Activated T-cell treated with anti-CD3 and anti-CD28 coated beads, Interleukin-2, amount 50 U/mL, for 4 hours (primary cell): ENCODE measurements at regions not wholly inside any gene's neighbourhood (a gene's known extent, or its start where the extent isn't known, plus 50 kb on each side); places are given as distances from the start of the nearest gene placed in this dataset.
"Not testable (repeated sequence)": the region's sequence is repeated elsewhere in the genome, so short reads cannot be mapped to it uniquely, and the experiment has no call there.

Experiments
- ATAC-seq, 2 donors: fragments of 200-7000 bp; cut with Tn5 transposase; one replicate each; pipeline ENCODE4 v1.10.0; 2021
- DNase-seq: peaks from one replicate; pipeline ENCODE4 v3.0.0-alpha.2; 2020
- H3K27me3 Mint-ChIP-seq: one replicate; pipeline ENCODE4 v1.8.0; 2021; ENCODE audit warnings: low read depth, mixed read lengths
- H3K36me3 Mint-ChIP-seq: one replicate; pipeline ENCODE4 v1.8.0; 2022; ENCODE audit warnings: mixed read lengths; ENCODE audit not compliant: insufficient read depth
- H3K4me1 Mint-ChIP-seq: one replicate; pipeline ENCODE4 v1.8.0; 2021; ENCODE audit warnings: low read depth, mixed read lengths
- H3K4me3 Mint-ChIP-seq: one replicate; pipeline ENCODE4 v1.8.0; 2021; ENCODE audit warnings: mild to moderate bottlenecking, moderate library complexity, mixed read lengths
- H3K9me3 Mint-ChIP-seq: one replicate; pipeline ENCODE4 v1.8.0; 2021; ENCODE audit warnings: mixed read lengths

GRCh38 chr13:80680786-80681366 lies 339.9 kb upstream of the SPRY2 start:
- Mint-ChIP-seq H3K4me1 (no peaks in the 10 kb centered on the region), H3K4me3 (no peak overlapping the region), H3K27me3 (peaks cover 1% of the 10 kb centered on the region), H3K36me3 (no peaks in the 10 kb centered on the region), H3K9me3 (peaks cover 20% of the 10 kb centered on the region)
- ATAC-seq (no peak), DNase-seq (no peak)

GRCh38 chr13:80679423-80679822 lies 338.5 kb upstream of the SPRY2 start:
- H3K36me3 Mint-ChIP-seq = no peaks in the 10 kb centered on the region
- no peak for DNase-seq
- H3K27me3 Mint-ChIP-seq = peaks cover 1% of the 10 kb centered on the region
- H3K4me1 Mint-ChIP-seq = no peaks in the 10 kb centered on the region
- peaks cover 20% of the 10 kb centered on the region for H3K9me3 Mint-ChIP-seq
- ATAC-seq = no peak
- H3K4me3 Mint-ChIP-seq = no peak overlapping the region

- Mint-ChIP-seq H3K9me3 (peaks cover 19% of the 10 kb centered on the region), H3K4me3 (no peak overlapping the region), H3K4me1 (no peaks in the 10 kb centered on the region), H3K36me3 (no peaks in the 10 kb centered on the region), H3K27me3 (no peaks in the 10 kb centered on the region)
- DNase-seq (no peak), ATAC-seq (no peak)
These were observed 336.3 kb upstream of the SPRY2 start for GRCh38 chr13:80677227-80677626.

- H3K4me3 Mint-ChIP-seq, ATAC-seq, H3K27me3 Mint-ChIP-seq, DNase-seq, H3K36me3 Mint-ChIP-seq, H3K4me1 Mint-ChIP-seq: not testable (repeated sequence)
- H3K9me3 Mint-ChIP-seq = peaks cover 16% of the 10 kb centered on the region
These were observed 334.5 kb upstream of the SPRY2 start for GRCh38 chr13:80675442-80675841.

- ATAC-seq (no peak), DNase-seq (no peak)
- no peak overlapping the region for H3K4me3 Mint-ChIP-seq
- H3K36me3 Mint-ChIP-seq = no peaks in the 10 kb centered on the region
- peaks cover 7% of the 10 kb centered on the region for H3K9me3 Mint-ChIP-seq
- no peaks in the 10 kb centered on the region for H3K27me3 Mint-ChIP-seq
- no peaks in the 10 kb centered on the region for H3K4me1 Mint-ChIP-seq
These were observed 330.8 kb upstream of the SPRY2 start for GRCh38 chr13:80671773-80672172.

GRCh38 chr13:80669112-80669511 lies 328.2 kb upstream of the SPRY2 start:
- ATAC-seq = no peak
- H3K27me3 Mint-ChIP-seq = no peaks in the 10 kb centered on the region
- peaks cover 7% of the 10 kb centered on the region for H3K9me3 Mint-ChIP-seq
- no peak overlapping the region for H3K4me3 Mint-ChIP-seq
- no peaks in the 10 kb centered on the region for H3K36me3 Mint-ChIP-seq
- no peak for DNase-seq
- H3K4me1 Mint-ChIP-seq = no peaks in the 10 kb centered on the region

GRCh38 chr13:80668452-80668851 lies 327.5 kb upstream of the SPRY2 start:
- no peak for ATAC-seq
- Mint-ChIP-seq H3K27me3 (no peaks in the 10 kb centered on the region), H3K36me3 (no peaks in the 10 kb centered on the region), H3K4me1 (no peaks in the 10 kb centered on the region), H3K4me3 (no peak overlapping the region), H3K9me3 (peaks cover 7% of the 10 kb centered on the region)
- no peak for DNase-seq

- Mint-ChIP-seq H3K9me3 (peaks cover 3% of the 10 kb centered on the region), H3K4me3 (no peak overlapping the region), H3K4me1 (no peaks in the 10 kb centered on the region), H3K27me3 (no peaks in the 10 kb centered on the region), H3K36me3 (no peaks in the 10 kb centered on the region)
- DNase-seq (no peak), ATAC-seq (no peak)
These were observed 326.0 kb upstream of the SPRY2 start for GRCh38 chr13:80666782-80667552.

GRCh38 chr13:80665792-80666333 lies 324.9 kb upstream of the SPRY2 start:
- H3K9me3 Mint-ChIP-seq = peaks cover 3% of the 10 kb centered on the region
- no peaks in the 10 kb centered on the region for H3K27me3 Mint-ChIP-seq
- no peaks in the 10 kb centered on the region for H3K36me3 Mint-ChIP-seq
- DNase-seq = no peak
- H3K4me3 Mint-ChIP-seq = no peak overlapping the region
- no peaks in the 10 kb centered on the region for H3K4me1 Mint-ChIP-seq
- no peak for ATAC-seq

- Mint-ChIP-seq H3K4me3 (no peak overlapping the region), H3K27me3 (no peaks in the 10 kb centered on the region), H3K9me3 (peaks cover 3% of the 10 kb centered on the region), H3K4me1 (no peaks in the 10 kb centered on the region), H3K36me3 (no peaks in the 10 kb centered on the region)
- no peak for ATAC-seq
- no peak for DNase-seq
These were observed 324.0 kb upstream of the SPRY2 start for GRCh38 chr13:80664950-80665349.

GRCh38 chr13:80663788-80664187 lies 322.9 kb upstream of the SPRY2 start:
- DNase-seq (no peak), ATAC-seq (no peak)
- Mint-ChIP-seq H3K4me3 (no peak overlapping the region), H3K4me1 (no peaks in the 10 kb centered on the region), H3K36me3 (no peaks in the 10 kb centered on the region), H3K27me3 (no peaks in the 10 kb centered on the region), H3K9me3 (peaks cover 6% of the 10 kb centered on the region)

- no peaks in the 10 kb centered on the region for H3K36me3 Mint-ChIP-seq
- no peaks in the 10 kb centered on the region for H3K4me1 Mint-ChIP-seq
- H3K27me3 Mint-ChIP-seq = peaks cover 2% of the 10 kb centered on the region
- no peak overlapping the region for H3K4me3 Mint-ChIP-seq
- DNase-seq = no peak
- peaks cover 30% of the 10 kb centered on the region for H3K9me3 Mint-ChIP-seq
- no peak for ATAC-seq
These were observed 317.8 kb upstream of the SPRY2 start for GRCh38 chr13:80658705-80659104.

GRCh38 chr13:80656512-80656904 lies 315.6 kb upstream of the SPRY2 start:
- H3K4me1 Mint-ChIP-seq = no peaks in the 10 kb centered on the region
- peaks cover 35% of the 10 kb centered on the region for H3K9me3 Mint-ChIP-seq

GRCh38 chr13:80655778-80656511 lies 315.0 kb upstream of the SPRY2 start:
- ATAC-seq (no peak), DNase-seq (no peak)
- Mint-ChIP-seq H3K9me3 (peaks cover 35% of the 10 kb centered on the region), H3K36me3 (no peaks in the 10 kb centered on the region), H3K4me1 (no peaks in the 10 kb centered on the region), H3K4me3 (no peak overlapping the region), H3K27me3 (peaks cover 2% of the 10 kb centered on the region)

More at GRCh38 chr13:80656512-80656904, 315.6 kb upstream of the SPRY2 start:
- Mint-ChIP-seq H3K4me3 (no peak overlapping the region), H3K27me3 (peaks cover 2% of the 10 kb centered on the region), H3K36me3 (no peaks in the 10 kb centered on the region)
- DNase-seq = no peak
- ATAC-seq = no peak
